SK-N-SH (cell line): ENCODE measurements at regions not wholly inside any gene's neighbourhood (a gene's known extent, or its start where the extent isn't known, plus 50 kb on each side); places are given as distances from the start of the nearest gene placed in this dataset.

Experiments
- CTCF ChIA-PET: fragments of 300-600, 350-600 bp; formaldehyde crosslinking; extraction: SDS; loops from one replicate; lab custom pipeline; 2021; lab: Yijun Ruan, JAX
- POLR2A ChIA-PET: fragments of 350-600 bp; sonication (Branson Sonifier 250); formaldehyde crosslinking; extraction: SDS; loops from one replicate; lab custom pipeline; 2020; ENCODE audit warnings: antibody characterized with exemption, inconsistent platforms; lab: Yijun Ruan, JAX
- DNase-seq: peaks from one replicate; pipeline ENCODE4 v3.0.0; 2012
- H2AFZ ChIP-seq: fragments of 200-600 bp; sonication (generic); 2 replicates; pipeline ENCODE4 v1.8.1; 2016; ENCODE audit warnings: antibody characterized with exemption, mild to moderate bottlenecking, low read depth
- H3F3A ChIP-seq: fragments of 200-600 bp; sonication (generic); replicated peaks from 2 replicates; pipeline ENCODE3; 2016; ENCODE audit warnings: antibody characterized with exemption, mild to moderate bottlenecking; ENCODE audit not compliant: insufficient read depth
- H3K27ac ChIP-seq, 2 experiments: fragments of 200-500 bp in 1 of 2; fragments of 200-600 bp in 1 of 2; sonication (Bioruptor generic) in 1 of 2; sonication (generic), shearing (Covaris generic) in 1 of 2; 2 replicates each; pipeline versions ENCODE4 v1.5.1 to v1.6.1; 2014 to 2016; ENCODE audit warnings: low read depth in 2 of 2, inconsistent platforms in 1 of 2, low read length in 1 of 2, mild to moderate bottlenecking in 1 of 2, mixed read lengths in 1 of 2
- H3K27me3 ChIP-seq: fragments of 200-600 bp; sonication (generic), shearing (Covaris generic); 2 replicates; pipeline ENCODE4 v1.6.1; 2016; ENCODE audit warnings: mixed run types; ENCODE audit not compliant: insufficient read depth
- H3K36me3 ChIP-seq, 2 experiments: fragments of 200-500 bp in 1 of 2; fragments of 200-600 bp in 1 of 2; sonication (Bioruptor generic) in 1 of 2; sonication (generic) in 1 of 2; replicated peaks in 1 of 2; 2 replicates each; pipeline versions ENCODE3 to v1.5.1; 2014 to 2016; ENCODE audit warnings: low read length in 1 of 2, mild to moderate bottlenecking in 1 of 2; ENCODE audit not compliant: insufficient read depth in 2 of 2, control insufficient read depth in 1 of 2
- H3K4me1 ChIP-seq, 2 experiments: fragments of 200-500 bp in 1 of 2; fragments of 200-600 bp in 1 of 2; sonication (Bioruptor generic) in 1 of 2; sonication (generic), shearing (Covaris generic) in 1 of 2; 2 replicates each; pipeline versions ENCODE4 v1.5.1 to v1.6.1; 2014 to 2016; ENCODE audit warnings: low read depth in 1 of 2, low read length in 1 of 2, mixed run types in 1 of 2; ENCODE audit not compliant: insufficient read depth in 2 of 2, control insufficient read depth in 1 of 2
- H3K4me2 ChIP-seq: fragments of 200-600 bp; sonication (generic), shearing (Covaris generic); 2 replicates; pipeline ENCODE4 v1.6.1; 2017; ENCODE audit warnings: mixed run types
- H3K4me3 ChIP-seq, 2 experiments: fragments of 200-500 bp in 1 of 2; fragments of 200-600 bp in 1 of 2; sonication (Bioruptor generic) in 1 of 2; sonication (generic), shearing (Covaris generic) in 1 of 2; 2 replicates each; pipeline versions ENCODE4 v1.5.1 to v1.8.1; 2014 to 2016; ENCODE audit warnings: low read depth in 2 of 2, inconsistent platforms in 1 of 2, low read length in 1 of 2, mild to moderate bottlenecking in 1 of 2, mixed read lengths in 1 of 2, moderate library complexity in 1 of 2
- H3K79me2 ChIP-seq: fragments of 200-600 bp; sonication (generic); 2 replicates; pipeline ENCODE4 v1.8.1; 2017; ENCODE audit warnings: mild to moderate bottlenecking; ENCODE audit not compliant: insufficient read depth
- H3K9ac ChIP-seq: fragments of 200-600 bp; sonication (generic); 2 replicates; pipeline ENCODE4 v1.6.1; 2017; ENCODE audit warnings: mixed run types
- H3K9me2 ChIP-seq: fragments of 200-600 bp; sonication (generic); 2 replicates; pipeline ENCODE4 v1.6.1; 2017; ENCODE audit warnings: mixed run types
- H3K9me3 ChIP-seq: fragments of 200-600 bp; sonication (generic); 2 replicates; pipeline ENCODE4 v1.6.1; 2017; ENCODE audit warnings: mixed run types, mild to moderate bottlenecking, moderate library complexity
- H4K20me1 ChIP-seq: fragments of 200-600 bp; sonication (generic); 2 replicates; pipeline ENCODE4 v1.6.1; 2017; ENCODE audit warnings: mild to moderate bottlenecking, mixed run types; ENCODE audit not compliant: insufficient read depth
- FOXJ3 ChIP-seq: sonication (generic); formaldehyde crosslinking; IDR thresholded peaks from 2 replicates; pipeline ENCODE4 v1.5.1; 2020; ENCODE audit warnings: mild to moderate bottlenecking, missing genetic modification reagents
- MAX ChIP-seq: IDR thresholded peaks from 2 replicates; pipeline ENCODE4 v1.4.0; 2012; ENCODE audit warnings: low read depth
- MXI1 ChIP-seq: IDR thresholded peaks from 2 replicates; pipeline ENCODE4 v1.6.1; 2012; ENCODE audit warnings: mild to moderate bottlenecking, low read depth, low read length, improper control_type of control experiment
- NFIC ChIP-seq: IDR thresholded peaks from 2 replicates; pipeline ENCODE4 v1.4.0; 2012; ENCODE audit warnings: borderline replicate concordance
- RFX5 ChIP-seq: IDR thresholded peaks from 2 replicates; pipeline ENCODE4 v1.6.1; 2012; ENCODE audit warnings: mild to moderate bottlenecking, improper control_type of control experiment, low read length
- RXRA ChIP-seq: IDR thresholded peaks from 2 replicates; pipeline ENCODE4 v1.4.0; 2012; ENCODE audit warnings: low read depth, mild to moderate bottlenecking, borderline replicate concordance
- SIN3A ChIP-seq: IDR thresholded peaks from 2 replicates; pipeline ENCODE4 v1.6.1; 2012; ENCODE audit warnings: low read depth, mild to moderate bottlenecking, low read length, moderate library complexity, borderline replicate concordance
- USF2 ChIP-seq: fragments of 150-350 bp; IDR thresholded peaks from 2 replicates; pipeline ENCODE4 v1.6.1; 2017; ENCODE audit warnings: antibody characterized with exemption, low read length, low read depth, borderline replicate concordance
- YY1 ChIP-seq: IDR thresholded peaks from 2 replicates; pipeline ENCODE4 v1.4.0; 2012; ENCODE audit warnings: low read depth, mild to moderate bottlenecking
- WGBS: methylation state at CpG from one replicate; pipeline ENCODE4 v1.1.6; 2017; ENCODE audit warnings: low lambda C conversion rate; 5-methylcytosine and 5-hydroxymethylcytosine counted together

GRCh38 chr14:85461432-85462133, 68.4 kb upstream of the FLRT2 start:
- TF ChIP-seq RXRA = no peak
- no peak for TF ChIP-seq USF2
- TF ChIP-seq NFIC = no peak
- no peak for TF ChIP-seq MXI1
- TF ChIP-seq SIN3A = no peak
- TF ChIP-seq MAX = no peak
- TF ChIP-seq YY1 = no peak
- TF ChIP-seq, all 33 proteins: peak for 0
- H3K36me3 ChIP-seq = no peaks in the 10 kb centered on the region
- peaks cover 6% of the 10 kb centered on the region for H3F3A ChIP-seq
- ChIA-PET CTCF (no interaction called here), POLR2A (no interaction called here)
- peak overlapping the region in 1 of 2 experiments; percentile 23; a peak in 1 of 4 replicates for H3K4me3 ChIP-seq
- H4K20me1 ChIP-seq = no peaks in the 10 kb centered on the region
- no peaks in the 10 kb centered on the region for H3K9me2 ChIP-seq
- peak overlapping the region; percentile 40; the same call in 1 of the 2 replicates for H2AFZ ChIP-seq
- peak overlapping the region; percentile 48; the same call in 1 of the 2 replicates for H3K4me2 ChIP-seq
- H3K27me3 ChIP-seq = no peaks in the 10 kb centered on the region
- 66% methylated on average over 3 of the region's 3 CpGs for WGBS
- DNase-seq = no peak
- H3K9me3 ChIP-seq = no peaks in the 10 kb centered on the region
- H3K79me2 ChIP-seq = no peaks in the 10 kb centered on the region
- no peak overlapping the region for H3K27ac ChIP-seq
- H3K9ac ChIP-seq = peak overlapping the region; percentile 18; the same call in 1 of the 2 replicates
- H3K4me1 ChIP-seq = no peaks in the 10 kb centered on the region

GRCh38 chr14:85463512-85463911, 66.4 kb upstream of the FLRT2 start:
- H2AFZ ChIP-seq = no peak overlapping the region
- no peaks in the 10 kb centered on the region for H3K79me2 ChIP-seq
- no peaks in the 10 kb centered on the region for H3K9me2 ChIP-seq
- 64% methylated on average over 4 of the region's 4 CpGs for WGBS
- no peaks in the 10 kb centered on the region for H3K9me3 ChIP-seq
- no peaks in the 10 kb centered on the region for H3K4me1 ChIP-seq
- no peak overlapping the region for H3K27ac ChIP-seq
- no peaks in the 10 kb centered on the region for H3K27me3 ChIP-seq
- H3K4me3 ChIP-seq = no peak overlapping the region
- peaks cover 16% of the 10 kb centered on the region for H3F3A ChIP-seq
- DNase-seq = no peak
- CTCF ChIA-PET = no interaction called here
- POLR2A ChIA-PET = no interaction called here
- no peak overlapping the region for H3K4me2 ChIP-seq
- H4K20me1 ChIP-seq = no peaks in the 10 kb centered on the region
- no peaks in the 10 kb centered on the region for H3K36me3 ChIP-seq
- H3K9ac ChIP-seq = no peak overlapping the region
- TF ChIP-seq RFX5 (no peak), FOXJ3 (CRISPR knock-in tag) (no peak)
